OCI-M2 (cell line): ENCODE measurements at regions not wholly inside any gene's neighbourhood (a gene's known extent, or its start where the extent isn't known, plus 50 kb on each side); places are given as distances from the start of the nearest gene placed in this dataset.
"Not testable (repeated sequence)": the region's sequence is repeated elsewhere in the genome, so short reads cannot be mapped to it uniquely, and the experiment has no call there.

ENCODE experiments used
- DNase-seq: peaks from one replicate; lab custom pipeline; 2025; ENCODE audit not compliant: unreplicated experiment; lab: John Stamatoyannopoulos, UW

GRCh38 chr4:106869551-106869950 lies 166.6 kb downstream of the DKK2 start:
- DNase-seq: no peak

- no peak for DNase-seq
Measured at GRCh38 chr4:106868381-106869035, 167.6 kb downstream of the DKK2 start.

- no peak for DNase-seq
Measured at GRCh38 chr4:106864231-106864630, 171.9 kb downstream of the DKK2 start.

- no peak for DNase-seq
Measured at GRCh38 chr4:106854569-106855351, 181.4 kb downstream of the DKK2 start.

DNA sequence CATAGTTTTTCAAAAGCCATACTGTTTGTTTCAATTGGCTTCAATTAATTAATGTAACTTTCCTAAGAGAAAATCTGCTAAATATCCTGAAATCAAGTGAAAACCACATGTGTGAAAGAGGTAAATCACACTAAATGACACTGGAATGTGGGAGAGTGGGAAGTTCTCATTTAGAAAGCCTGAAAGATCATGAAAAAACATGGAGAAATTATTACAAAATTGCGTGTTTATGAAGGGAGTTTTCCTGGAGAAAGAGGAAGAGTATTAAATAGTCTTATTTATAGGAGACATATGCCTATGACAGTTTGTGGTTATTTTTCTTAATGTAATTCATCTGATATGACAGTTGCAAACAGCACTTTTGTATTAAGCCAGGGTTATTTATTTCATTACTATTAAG lies 183.7 kb downstream of the DKK2 start:
- DNase-seq: no peak

GRCh38 chr4:106851726-106852125 lies 184.4 kb downstream of the DKK2 start:
- DNase-seq: no peak

DNA sequence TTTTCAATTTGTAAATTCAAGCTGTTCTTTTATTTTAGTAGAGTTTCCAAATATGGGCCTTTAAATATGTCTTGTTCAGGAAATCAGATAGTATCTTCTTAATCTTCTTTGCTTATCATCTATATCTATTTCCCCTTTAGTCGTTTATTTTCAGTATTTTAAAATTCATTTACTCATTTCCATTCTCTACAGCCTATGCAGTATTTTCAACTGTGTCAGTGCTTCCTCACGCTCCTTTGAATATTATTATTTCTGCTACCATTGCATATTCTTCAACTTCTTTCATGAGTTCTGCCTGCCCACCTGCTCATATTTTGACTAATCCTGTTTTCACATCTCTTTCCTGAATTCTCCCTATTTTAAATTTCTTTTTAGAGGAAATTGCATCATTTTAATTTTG lies 185.4 kb downstream of the DKK2 start:
- DNase-seq: no peak

GRCh38 chr4:106835919-106836318 lies 200.2 kb downstream of the DKK2 start:
- no peak for DNase-seq

- no peak for DNase-seq
Measured at GRCh38 chr4:106830879-106831278, 205.2 kb downstream of the DKK2 start.

- DNase-seq: no peak
Measured at GRCh38 chr4:106818764-106819163, 217.3 kb downstream of the DKK2 start.

DNA sequence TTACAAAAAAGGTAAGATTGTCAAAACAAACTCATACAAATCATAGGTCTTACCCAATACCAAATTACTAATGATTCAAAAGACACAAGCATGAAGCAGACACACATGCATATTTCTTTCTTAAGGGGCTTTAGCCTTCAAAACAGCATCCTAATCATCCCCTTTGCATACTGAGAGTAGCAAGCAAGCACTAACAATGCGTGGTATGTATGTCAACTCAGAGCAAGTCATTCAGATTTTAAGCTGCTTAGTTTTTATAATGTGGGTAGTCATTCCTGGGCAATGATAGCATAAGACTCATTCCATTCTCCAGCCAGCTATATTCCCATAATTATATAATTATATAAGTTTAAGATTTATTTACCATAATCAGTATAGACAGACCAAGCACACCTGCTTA lies 219.6 kb downstream of the DKK2 start:
- no peak for DNase-seq

GRCh38 chr4:106810122-106810521 lies 226.0 kb downstream of the DKK2 start:
- DNase-seq: no peak

DNA sequence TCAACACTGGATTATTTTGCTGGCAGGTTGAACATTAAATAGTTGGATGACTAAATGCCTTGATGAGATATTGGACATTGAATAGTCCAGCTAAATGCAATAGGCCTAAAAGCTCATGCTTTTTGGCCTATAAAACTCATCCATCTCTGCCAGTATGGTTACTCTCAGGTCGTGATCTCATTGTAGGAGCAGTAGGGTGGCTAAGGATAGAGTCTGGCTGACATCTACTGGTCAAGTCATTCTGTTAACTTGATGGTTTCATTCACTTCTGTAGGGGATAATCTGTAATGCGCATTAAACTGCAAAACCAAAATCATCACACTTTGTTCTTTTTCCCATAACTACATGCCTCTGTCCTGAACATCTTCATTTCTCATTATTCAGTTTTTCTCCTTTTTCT lies 227.0 kb downstream of the DKK2 start:
- DNase-seq: peak; percentile 8

- no peak for DNase-seq
Measured at GRCh38 chr4:106806158-106806797, 229.8 kb downstream of the DKK2 start.

GRCh38 chr4:106803083-106803482 lies 233.0 kb downstream of the DKK2 start:
- DNase-seq: no peak

DNA sequence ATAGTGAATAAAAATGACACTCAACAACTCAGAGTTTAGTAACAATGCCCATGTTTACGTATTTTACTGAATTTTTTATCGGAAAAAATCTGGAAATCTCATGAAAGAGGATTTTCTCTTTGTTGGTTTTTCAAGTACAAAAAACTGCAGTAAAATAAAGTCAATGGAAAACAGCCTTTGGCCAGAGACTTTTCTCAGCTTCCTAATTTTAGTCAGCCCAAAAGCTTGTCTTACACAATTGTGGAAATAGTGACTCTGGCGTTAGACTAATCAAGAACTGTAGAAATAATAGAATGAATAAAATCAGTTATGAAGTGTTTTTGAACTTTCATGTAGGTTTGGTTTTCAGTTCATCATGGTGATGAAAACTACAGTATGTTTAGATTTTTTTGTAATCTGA lies 234.7 kb downstream of the DKK2 start:
- DNase-seq: no peak

GRCh38 chr4:106796876-106797275 lies 239.2 kb downstream of the DKK2 start:
- DNase-seq: no peak

- no peak for DNase-seq
Measured at GRCh38 chr4:106795326-106795725, 240.8 kb downstream of the DKK2 start.

DNA sequence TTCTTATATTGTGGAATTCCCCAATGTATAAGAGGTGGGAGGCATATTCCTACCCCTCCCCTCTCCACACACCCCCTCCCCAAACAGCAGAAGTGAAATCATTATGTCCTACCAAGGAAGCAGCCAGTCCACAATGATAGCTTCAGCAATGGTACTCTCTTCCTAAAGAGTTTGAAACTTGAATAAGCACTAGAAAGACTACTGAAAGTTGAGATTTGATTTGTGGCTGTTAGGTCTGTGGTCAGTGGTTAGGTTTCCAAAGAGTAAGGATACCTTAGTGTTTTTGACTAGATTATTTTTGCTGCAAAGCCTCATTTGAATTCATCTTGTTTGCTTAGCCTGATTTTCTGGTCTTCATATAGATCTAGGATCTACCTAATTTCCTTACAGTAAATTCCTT lies 242.2 kb downstream of the DKK2 start:
- no peak for DNase-seq

GRCh38 chr4:106775636-106776035 lies 260.5 kb downstream of the DKK2 start:
- no peak for DNase-seq

- DNase-seq: not testable (repeated sequence)
Measured at GRCh38 chr4:106774055-106774454, 262.1 kb downstream of the DKK2 start.
